Smooth muscle cell (in vitro differentiated cells): ENCODE measurements at regions not wholly inside any gene's neighbourhood (a gene's known extent, or its start where the extent isn't known, plus 50 kb on each side); places are given as distances from the start of the nearest gene placed in this dataset.
"Not testable (repeated sequence)": the region's sequence is repeated elsewhere in the genome, so short reads cannot be mapped to it uniquely, and the experiment has no call there.

ENCODE experiments used
- DNase-seq: peaks from one replicate; lab custom pipeline; 2025; ENCODE audit not compliant: unreplicated experiment; lab: John Stamatoyannopoulos, UW
- H2AFZ ChIP-seq: fragments of 200-600 bp; sonication (generic); 2 replicates; pipeline ENCODE4 v1.6.0; 2016; ENCODE audit warnings: antibody characterized with exemption, low read depth, mild to moderate bottlenecking
- H3F3A ChIP-seq: fragments of 200-600 bp; sonication (generic); 2 replicates; pipeline ENCODE4 v1.6.0; 2017; ENCODE audit warnings: antibody characterized with exemption, low read depth
- H3K27ac ChIP-seq: fragments of 200-600 bp; sonication (generic); 2 replicates; pipeline ENCODE4 v1.5.1; 2016; ENCODE audit warnings: low read depth, mild to moderate bottlenecking
- H3K27me3 ChIP-seq: fragments of 200-600 bp; sonication (generic); 2 replicates; pipeline ENCODE4 v1.6.1; 2016; ENCODE audit warnings: low read depth, mild to moderate bottlenecking
- H3K36me3 ChIP-seq: fragments of 200-600 bp; sonication (generic); 2 replicates; pipeline ENCODE4 v1.5.1; 2016; ENCODE audit warnings: low read depth
- H3K4me1 ChIP-seq: fragments of 200-600 bp; sonication (generic); 2 replicates; pipeline ENCODE4 v1.5.1; 2016; ENCODE audit warnings: low read depth
- H3K4me2 ChIP-seq: fragments of 200-600 bp; sonication (generic); 2 replicates; pipeline ENCODE4 v1.6.0; 2016; ENCODE audit warnings: mild to moderate bottlenecking
- H3K4me3 ChIP-seq: fragments of 200-600 bp; sonication (generic); 2 replicates; pipeline ENCODE4 v1.5.1; 2016; ENCODE audit warnings: mild to moderate bottlenecking
- H3K79me2 ChIP-seq: fragments of 200-600 bp; sonication (generic); 2 replicates; pipeline ENCODE4 v1.6.0; 2016; ENCODE audit warnings: low read depth, mild to moderate bottlenecking
- H3K9ac ChIP-seq: fragments of 200-600 bp; sonication (generic); 2 replicates; pipeline ENCODE4 v1.6.0; 2016; ENCODE audit warnings: low read depth
- H3K9me3 ChIP-seq: fragments of 200-600 bp; sonication (generic); replicated peaks from 2 replicates; pipeline ENCODE4 v1.5.1; 2016; ENCODE audit warnings: low read depth
- H4K20me1 ChIP-seq: fragments of 200-600 bp; sonication (generic); 2 replicates; pipeline ENCODE4 v1.6.0; 2016; ENCODE audit warnings: low read depth
- WGBS: methylation state at CpG from one replicate; pipeline ENCODE4 v1.1.7; 2016; ENCODE audit warnings: low lambda C conversion rate; 5-methylcytosine and 5-hydroxymethylcytosine counted together
- TF ChIP-seq, protein P1 (sequence below): fragments of 200-600 bp; sonication (generic); IDR thresholded peaks from 2 replicates; pipeline ENCODE4 v1.5.1; 2017; ENCODE audit warnings: borderline replicate concordance, mild to moderate bottlenecking, antibody characterized with exemption; ENCODE audit not compliant: insufficient read depth, poor library complexity, severe bottlenecking

DNA sequence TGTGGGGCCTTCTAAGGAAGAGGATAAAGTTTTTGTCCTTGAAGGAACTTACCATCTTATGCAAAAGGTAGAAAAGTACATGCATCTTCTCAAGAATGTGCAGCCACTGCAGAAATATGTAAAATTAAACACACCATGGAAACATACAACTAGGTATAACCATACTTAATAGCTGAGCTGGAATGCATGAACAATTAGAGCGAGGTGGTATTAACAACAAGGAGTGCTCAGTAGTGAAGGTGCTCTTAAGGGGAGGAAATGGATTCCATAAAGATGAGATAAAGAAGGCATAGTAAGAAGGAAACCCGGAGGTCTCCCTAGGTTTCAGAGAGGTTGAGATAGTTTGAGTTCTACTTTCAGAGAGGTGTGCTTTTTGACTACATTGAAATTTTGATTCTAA lies 415.9 kb downstream of the NDFIP2 start:
- Histone ChIP-seq H3K9me3 (no peaks in the 10 kb centered on the region), H2AFZ (no peak overlapping the region), H3K4me1 (peaks cover 3% of the 10 kb centered on the region), H3K27ac (no peak overlapping the region), H3K27me3 (no peaks in the 10 kb centered on the region), H3K36me3 (no peaks in the 10 kb centered on the region), H3K4me2 (no peak overlapping the region), H3K4me3 (no peak overlapping the region), H3K9ac (no peak overlapping the region), H3K79me2 (no peaks in the 10 kb centered on the region), H4K20me1 (no peaks in the 10 kb centered on the region), H3F3A (no peaks in the 10 kb centered on the region)
- 66% methylated on average over 2 of the region's 2 CpGs for WGBS
- DNase-seq = no peak
- TF ChIP-seq, protein P1, sequence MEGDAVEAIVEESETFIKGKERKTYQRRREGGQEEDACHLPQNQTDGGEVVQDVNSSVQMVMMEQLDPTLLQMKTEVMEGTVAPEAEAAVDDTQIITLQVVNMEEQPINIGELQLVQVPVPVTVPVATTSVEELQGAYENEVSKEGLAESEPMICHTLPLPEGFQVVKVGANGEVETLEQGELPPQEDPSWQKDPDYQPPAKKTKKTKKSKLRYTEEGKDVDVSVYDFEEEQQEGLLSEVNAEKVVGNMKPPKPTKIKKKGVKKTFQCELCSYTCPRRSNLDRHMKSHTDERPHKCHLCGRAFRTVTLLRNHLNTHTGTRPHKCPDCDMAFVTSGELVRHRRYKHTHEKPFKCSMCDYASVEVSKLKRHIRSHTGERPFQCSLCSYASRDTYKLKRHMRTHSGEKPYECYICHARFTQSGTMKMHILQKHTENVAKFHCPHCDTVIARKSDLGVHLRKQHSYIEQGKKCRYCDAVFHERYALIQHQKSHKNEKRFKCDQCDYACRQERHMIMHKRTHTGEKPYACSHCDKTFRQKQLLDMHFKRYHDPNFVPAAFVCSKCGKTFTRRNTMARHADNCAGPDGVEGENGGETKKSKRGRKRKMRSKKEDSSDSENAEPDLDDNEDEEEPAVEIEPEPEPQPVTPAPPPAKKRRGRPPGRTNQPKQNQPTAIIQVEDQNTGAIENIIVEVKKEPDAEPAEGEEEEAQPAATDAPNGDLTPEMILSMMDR = no peak

DNA sequence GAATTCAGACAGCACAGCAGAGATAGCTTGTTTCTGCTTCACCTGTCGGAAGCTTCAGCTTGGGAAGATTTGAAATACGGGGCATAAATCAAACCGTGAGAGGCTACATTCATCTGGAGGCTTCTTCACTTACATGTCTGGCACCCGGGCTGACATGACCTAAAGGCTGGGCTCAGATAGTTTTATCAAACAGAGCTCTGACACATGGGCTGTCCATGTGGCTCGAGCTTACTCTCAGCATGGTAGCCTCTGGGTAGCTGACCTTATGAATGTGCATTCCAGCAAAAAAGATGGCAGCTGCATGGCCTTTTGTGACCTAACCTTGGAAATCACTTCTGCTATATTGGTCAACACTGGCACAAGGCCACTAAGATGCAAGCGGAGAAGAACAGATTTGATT lies 414.5 kb downstream of the NDFIP2 start:
- Histone ChIP-seq H3K9me3 (no peaks in the 10 kb centered on the region), H3K4me1 (no peaks in the 10 kb centered on the region), H2AFZ (no peak overlapping the region), H3K27ac (no peak overlapping the region), H3K79me2 (no peaks in the 10 kb centered on the region), H3K4me2 (no peak overlapping the region), H3K9ac (no peak overlapping the region), H3K4me3 (no peak overlapping the region), H3K36me3 (no peaks in the 10 kb centered on the region), H3K27me3 (no peaks in the 10 kb centered on the region), H4K20me1 (no peaks in the 10 kb centered on the region), H3F3A (no peaks in the 10 kb centered on the region)
- 87% methylated on average over 6 of the region's 6 CpGs for WGBS
- no peak for DNase-seq
- TF ChIP-seq, protein P1 = no peak

DNA sequence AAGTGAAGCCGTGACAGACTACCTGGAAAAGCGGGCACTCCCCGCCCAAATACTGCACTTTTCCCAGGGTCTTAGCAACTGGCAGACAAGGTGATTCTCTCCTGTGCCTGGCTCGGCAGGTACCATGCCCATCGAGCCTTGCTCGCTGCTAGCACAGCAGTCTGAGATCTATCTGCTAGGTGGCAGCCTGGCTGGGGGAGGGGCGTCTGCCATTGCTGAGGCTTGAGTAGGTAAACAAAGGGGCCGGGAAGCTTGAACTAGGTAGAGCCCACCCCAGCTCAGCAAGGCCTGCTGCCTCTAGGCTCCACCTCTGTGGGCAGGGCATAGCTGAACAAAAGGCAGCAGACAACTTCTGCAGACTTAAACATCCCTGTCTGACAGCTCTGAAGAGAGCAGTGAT lies 406.3 kb downstream of the NDFIP2 start:
- H3K9ac ChIP-seq, H3K9me3 ChIP-seq, H3K4me1 ChIP-seq, H3K27ac ChIP-seq, H3K27me3 ChIP-seq, DNase-seq, H4K20me1 ChIP-seq, H3K4me3 ChIP-seq, H3K4me2 ChIP-seq, H3K79me2 ChIP-seq, H3F3A ChIP-seq, H2AFZ ChIP-seq, H3K36me3 ChIP-seq: not testable (repeated sequence)
- whole genome bisulfite sequencing = 95% methylated on average over 7 of the region's 8 CpGs

DNA sequence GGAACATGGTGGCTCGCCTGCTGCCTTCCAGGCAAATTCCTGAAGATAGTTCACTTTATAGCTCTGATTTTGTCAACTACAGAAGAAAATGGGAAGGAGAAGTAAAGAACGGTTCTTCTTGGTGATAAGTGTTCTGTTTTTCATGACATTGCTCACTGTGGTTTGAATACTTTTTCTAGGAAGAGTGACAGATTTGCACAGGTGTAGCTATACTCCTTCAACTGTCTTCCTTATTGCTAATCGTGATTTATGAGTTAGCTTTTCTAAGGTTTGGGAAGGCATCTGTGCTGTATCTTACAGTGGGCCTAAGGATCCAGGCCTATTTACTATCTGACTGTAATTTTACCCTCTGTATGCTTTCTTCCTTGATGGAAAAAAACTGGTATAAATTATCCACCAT lies 405.6 kb downstream of the NDFIP2 start:
- WGBS = 64% methylated on average over 3 of the region's 3 CpGs
- H3F3A ChIP-seq = no peaks in the 10 kb centered on the region
- DNase-seq = no peak

More for the DNA sequence above, 405.6 kb downstream of the NDFIP2 start:
- Histone ChIP-seq H4K20me1 (no peaks in the 10 kb centered on the region), H3K4me1 (peaks cover 8% of the 10 kb centered on the region), H3K79me2 (no peaks in the 10 kb centered on the region), H3K9me3 (no peaks in the 10 kb centered on the region), H3K9ac (no peak overlapping the region), H3K4me2 (no peak overlapping the region), H3K4me3 (no peak overlapping the region), H3K27ac (no peak overlapping the region), H2AFZ (no peak overlapping the region), H3K36me3 (no peaks in the 10 kb centered on the region), H3K27me3 (no peaks in the 10 kb centered on the region)
- TF ChIP-seq, protein P1 = no peak
